ENCODE measurements at regions not wholly inside any gene's neighbourhood (a gene's known extent, or its start where the extent isn't known, plus 50 kb on each side); places are given as distances from the start of the nearest gene placed in this dataset.

GRCh38 chr2:192579965-192580700 is 385.4 kb upstream of the TMEFF2 start (continued):
- TF ChIP-seq, protein P1, sequence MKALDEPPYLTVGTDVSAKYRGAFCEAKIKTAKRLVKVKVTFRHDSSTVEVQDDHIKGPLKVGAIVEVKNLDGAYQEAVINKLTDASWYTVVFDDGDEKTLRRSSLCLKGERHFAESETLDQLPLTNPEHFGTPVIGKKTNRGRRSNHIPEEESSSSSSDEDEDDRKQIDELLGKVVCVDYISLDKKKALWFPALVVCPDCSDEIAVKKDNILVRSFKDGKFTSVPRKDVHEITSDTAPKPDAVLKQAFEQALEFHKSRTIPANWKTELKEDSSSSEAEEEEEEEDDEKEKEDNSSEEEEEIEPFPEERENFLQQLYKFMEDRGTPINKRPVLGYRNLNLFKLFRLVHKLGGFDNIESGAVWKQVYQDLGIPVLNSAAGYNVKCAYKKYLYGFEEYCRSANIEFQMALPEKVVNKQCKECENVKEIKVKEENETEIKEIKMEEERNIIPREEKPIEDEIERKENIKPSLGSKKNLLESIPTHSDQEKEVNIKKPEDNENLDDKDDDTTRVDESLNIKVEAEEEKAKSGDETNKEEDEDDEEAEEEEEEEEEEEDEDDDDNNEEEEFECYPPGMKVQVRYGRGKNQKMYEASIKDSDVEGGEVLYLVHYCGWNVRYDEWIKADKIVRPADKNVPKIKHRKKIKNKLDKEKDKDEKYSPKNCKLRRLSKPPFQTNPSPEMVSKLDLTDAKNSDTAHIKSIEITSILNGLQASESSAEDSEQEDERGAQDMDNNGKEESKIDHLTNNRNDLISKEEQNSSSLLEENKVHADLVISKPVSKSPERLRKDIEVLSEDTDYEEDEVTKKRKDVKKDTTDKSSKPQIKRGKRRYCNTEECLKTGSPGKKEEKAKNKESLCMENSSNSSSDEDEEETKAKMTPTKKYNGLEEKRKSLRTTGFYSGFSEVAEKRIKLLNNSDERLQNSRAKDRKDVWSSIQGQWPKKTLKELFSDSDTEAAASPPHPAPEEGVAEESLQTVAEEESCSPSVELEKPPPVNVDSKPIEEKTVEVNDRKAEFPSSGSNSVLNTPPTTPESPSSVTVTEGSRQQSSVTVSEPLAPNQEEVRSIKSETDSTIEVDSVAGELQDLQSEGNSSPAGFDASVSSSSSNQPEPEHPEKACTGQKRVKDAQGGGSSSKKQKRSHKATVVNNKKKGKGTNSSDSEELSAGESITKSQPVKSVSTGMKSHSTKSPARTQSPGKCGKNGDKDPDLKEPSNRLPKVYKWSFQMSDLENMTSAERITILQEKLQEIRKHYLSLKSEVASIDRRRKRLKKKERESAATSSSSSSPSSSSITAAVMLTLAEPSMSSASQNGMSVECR (CRISPR knock-in tag; IDR thresholded peaks at IDR 0.05; ENCODE audit: borderline replicate concordance), result no peak

DNA sequence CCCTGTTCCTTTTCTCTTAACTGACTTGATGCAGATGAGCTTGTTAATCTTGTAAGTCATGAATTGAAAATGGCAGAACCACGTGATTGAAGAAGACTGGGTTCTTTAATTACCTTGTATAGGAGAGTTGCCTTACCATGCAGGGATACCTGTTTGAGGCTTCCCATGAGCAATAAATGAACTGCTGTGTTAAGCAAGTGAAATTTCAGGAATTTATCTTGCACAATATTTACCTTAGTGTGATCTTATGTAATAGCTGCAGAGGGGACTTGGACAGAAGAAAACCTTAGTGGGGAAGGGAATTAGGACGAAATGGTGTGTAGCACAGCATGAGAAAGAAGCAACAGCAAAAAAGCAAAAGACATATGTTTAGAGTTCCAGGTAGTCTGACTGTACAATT is 384.0 kb upstream of the TMEFF2 start:
- CTCF ChIA-PET, result no interaction called here

GRCh38 chr2:192577706-192578105 is 383.0 kb upstream of the TMEFF2 start:
- POLR2A ChIA-PET, result no interaction called here
- TF ChIP-seq TEAD1 (CRISPR knock-in tag; IDR thresholded peaks at IDR 0.05) (no peak), CREB1 (CRISPR knock-in tag; IDR thresholded peaks at IDR 0.05) (no peak), ZNF138 (CRISPR knock-in tag; conservative IDR thresholded peaks at IDR 0.05) (no peak), JAZF1 (CRISPR knock-in tag; IDR thresholded peaks at IDR 0.05) (no peak), ZNF232 (CRISPR knock-in tag; IDR thresholded peaks at IDR 0.05) (no peak), NFYB (CRISPR knock-in tag; conservative IDR thresholded peaks at IDR 0.05; ENCODE audit: low read depth) (no peak), ATF1 (CRISPR knock-in tag; IDR thresholded peaks at IDR 0.05) (no peak), EMX1 (CRISPR knock-in tag; IDR thresholded peaks at IDR 0.05) (no peak), NR2C2 (CRISPR knock-in tag; IDR thresholded peaks at IDR 0.05) (no peak), JUN (CRISPR knock-in tag; IDR thresholded peaks at IDR 0.05) (no peak)
- TF ChIP-seq, protein P2, sequence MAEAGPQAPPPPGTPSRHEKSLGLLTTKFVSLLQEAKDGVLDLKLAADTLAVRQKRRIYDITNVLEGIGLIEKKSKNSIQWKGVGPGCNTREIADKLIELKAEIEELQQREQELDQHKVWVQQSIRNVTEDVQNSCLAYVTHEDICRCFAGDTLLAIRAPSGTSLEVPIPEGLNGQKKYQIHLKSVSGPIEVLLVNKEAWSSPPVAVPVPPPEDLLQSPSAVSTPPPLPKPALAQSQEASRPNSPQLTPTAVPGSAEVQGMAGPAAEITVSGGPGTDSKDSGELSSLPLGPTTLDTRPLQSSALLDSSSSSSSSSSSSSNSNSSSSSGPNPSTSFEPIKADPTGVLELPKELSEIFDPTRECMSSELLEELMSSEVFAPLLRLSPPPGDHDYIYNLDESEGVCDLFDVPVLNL (CRISPR knock-in tag; IDR thresholded peaks at IDR 0.05; ENCODE audit: borderline replicate concordance, low read depth), result no peak
- TF ChIP-seq, protein P3, sequence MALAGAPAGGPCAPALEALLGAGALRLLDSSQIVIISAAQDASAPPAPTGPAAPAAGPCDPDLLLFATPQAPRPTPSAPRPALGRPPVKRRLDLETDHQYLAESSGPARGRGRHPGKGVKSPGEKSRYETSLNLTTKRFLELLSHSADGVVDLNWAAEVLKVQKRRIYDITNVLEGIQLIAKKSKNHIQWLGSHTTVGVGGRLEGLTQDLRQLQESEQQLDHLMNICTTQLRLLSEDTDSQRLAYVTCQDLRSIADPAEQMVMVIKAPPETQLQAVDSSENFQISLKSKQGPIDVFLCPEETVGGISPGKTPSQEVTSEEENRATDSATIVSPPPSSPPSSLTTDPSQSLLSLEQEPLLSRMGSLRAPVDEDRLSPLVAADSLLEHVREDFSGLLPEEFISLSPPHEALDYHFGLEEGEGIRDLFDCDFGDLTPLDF (CRISPR knock-in tag; IDR thresholded peaks at IDR 0.05), result no peak

More for the DNA sequence above, 384.0 kb upstream of the TMEFF2 start:
- Mint-ChIP-seq H3K27me3 (ENCODE audit: low read depth) (no peaks in the 10 kb centered on the region), H3K36me3 (no peaks in the 10 kb centered on the region), H3K27ac (no peak overlapping the region), H3K4me1 (no peaks in the 10 kb centered on the region), H3K4me3 (no peak overlapping the region), H3K9me3 (peaks cover under 1% of the 10 kb centered on the region; the same call in 1 of the 2 replicates)
- ATAC-seq (no peak), DNase-seq (ENCODE audit: low spot score) (no peak)
- TF ChIP-seq GABPB1 (CRISPR knock-in tag; IDR thresholded peaks at IDR 0.05) (no peak), OVOL2 (CRISPR knock-in tag; IDR thresholded peaks at IDR 0.05; ENCODE audit: borderline replicate concordance) (no peak), NFYB (CRISPR knock-in tag; conservative IDR thresholded peaks at IDR 0.05; ENCODE audit: low read depth) (no peak), ETV6 (CRISPR knock-in tag; IDR thresholded peaks at IDR 0.05) (no peak), ATF3 (CRISPR knock-in tag; conservative IDR thresholded peaks at IDR 0.05) (no peak), SP1 (CRISPR knock-in tag; conservative IDR thresholded peaks at IDR 0.05) (no peak), ZNF423 (CRISPR knock-in tag; IDR thresholded peaks at IDR 0.05) (no peak), ZBTB21 (CRISPR knock-in tag; IDR thresholded peaks at IDR 0.05; ENCODE audit: borderline replicate concordance) (no peak), FOXJ3 (CRISPR knock-in tag; IDR thresholded peaks at IDR 0.05; ENCODE audit: borderline replicate concordance) (no peak), ESRRA (CRISPR knock-in tag; IDR thresholded peaks at IDR 0.05; ENCODE audit: borderline replicate concordance) (no peak), CREB1 (CRISPR knock-in tag; IDR thresholded peaks at IDR 0.05) (no peak), TP53 (CRISPR knock-in tag; IDR thresholded peaks at IDR 0.05) (no peak)
- TF ChIP-seq, protein P4, sequence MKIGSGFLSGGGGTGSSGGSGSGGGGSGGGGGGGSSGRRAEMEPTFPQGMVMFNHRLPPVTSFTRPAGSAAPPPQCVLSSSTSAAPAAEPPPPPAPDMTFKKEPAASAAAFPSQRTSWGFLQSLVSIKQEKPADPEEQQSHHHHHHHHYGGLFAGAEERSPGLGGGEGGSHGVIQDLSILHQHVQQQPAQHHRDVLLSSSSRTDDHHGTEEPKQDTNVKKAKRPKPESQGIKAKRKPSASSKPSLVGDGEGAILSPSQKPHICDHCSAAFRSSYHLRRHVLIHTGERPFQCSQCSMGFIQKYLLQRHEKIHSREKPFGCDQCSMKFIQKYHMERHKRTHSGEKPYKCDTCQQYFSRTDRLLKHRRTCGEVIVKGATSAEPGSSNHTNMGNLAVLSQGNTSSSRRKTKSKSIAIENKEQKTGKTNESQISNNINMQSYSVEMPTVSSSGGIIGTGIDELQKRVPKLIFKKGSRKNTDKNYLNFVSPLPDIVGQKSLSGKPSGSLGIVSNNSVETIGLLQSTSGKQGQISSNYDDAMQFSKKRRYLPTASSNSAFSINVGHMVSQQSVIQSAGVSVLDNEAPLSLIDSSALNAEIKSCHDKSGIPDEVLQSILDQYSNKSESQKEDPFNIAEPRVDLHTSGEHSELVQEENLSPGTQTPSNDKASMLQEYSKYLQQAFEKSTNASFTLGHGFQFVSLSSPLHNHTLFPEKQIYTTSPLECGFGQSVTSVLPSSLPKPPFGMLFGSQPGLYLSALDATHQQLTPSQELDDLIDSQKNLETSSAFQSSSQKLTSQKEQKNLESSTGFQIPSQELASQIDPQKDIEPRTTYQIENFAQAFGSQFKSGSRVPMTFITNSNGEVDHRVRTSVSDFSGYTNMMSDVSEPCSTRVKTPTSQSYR (CRISPR knock-in tag; IDR thresholded peaks at IDR 0.05), result no peak
- TF ChIP-seq, protein P5, sequence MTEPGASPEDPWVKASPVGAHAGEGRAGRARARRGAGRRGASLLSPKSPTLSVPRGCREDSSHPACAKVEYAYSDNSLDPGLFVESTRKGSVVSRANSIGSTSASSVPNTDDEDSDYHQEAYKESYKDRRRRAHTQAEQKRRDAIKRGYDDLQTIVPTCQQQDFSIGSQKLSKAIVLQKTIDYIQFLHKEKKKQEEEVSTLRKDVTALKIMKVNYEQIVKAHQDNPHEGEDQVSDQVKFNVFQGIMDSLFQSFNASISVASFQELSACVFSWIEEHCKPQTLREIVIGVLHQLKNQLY (CRISPR knock-in tag; IDR thresholded peaks at IDR 0.05), result no peak
- POLR2A ChIA-PET, result no interaction called here

More at GRCh38 chr2:192577706-192578105, 383.0 kb upstream of the TMEFF2 start:
- CTCF ChIA-PET, result no interaction called here
- Mint-ChIP-seq H3K4me3 (no peak overlapping the region), H3K9me3 (peaks cover 4% of the 10 kb centered on the region; the same call in 1 of the 2 replicates), H3K36me3 (no peaks in the 10 kb centered on the region), H3K4me1 (no peaks in the 10 kb centered on the region), H3K27ac (no peak overlapping the region), H3K27me3 (ENCODE audit: low read depth) (no peaks in the 10 kb centered on the region)
- ATAC-seq (no peak), DNase-seq (ENCODE audit: low spot score) (no peak)

Measured in WTC11 (cell line).